Bronchial epithelial cell (primary cell): ENCODE measurements at regions not wholly inside any gene's neighbourhood (a gene's known extent, or its start where the extent isn't known, plus 50 kb on each side); places are given as distances from the start of the nearest gene placed in this dataset.

Source experiments
- DNase-seq: peaks from one replicate; pipeline ENCODE4 v3.0.0-alpha.2; 2010; ENCODE audit warnings: low read depth
- FAIRE-seq: peaks from 2 replicates; lab custom pipeline; 2011; peaks lifted over from hg19 to GRCh38; lab: Jason Lieb, UNC
- H3K27me3 ChIP-seq: 2 replicates; pipeline ENCODE4 v1.5.1; 2011; ENCODE audit warnings: low read length; ENCODE audit not compliant: control insufficient read depth, insufficient read depth
- H3K36me3 ChIP-seq: 2 replicates; pipeline ENCODE4 v1.5.1; 2011; ENCODE audit warnings: low read length; ENCODE audit not compliant: control insufficient read depth, insufficient read depth
- H3K4me3 ChIP-seq: 2 replicates; pipeline ENCODE4 v1.5.1; 2011; ENCODE audit warnings: mild to moderate bottlenecking, low read depth, low read length, control low read depth
- TF ChIP-seq, protein P1 (sequence below): IDR thresholded peaks from 2 replicates; pipeline ENCODE4 v1.5.1; 2011; ENCODE audit warnings: mild to moderate bottlenecking, moderate library complexity, low read length, control low read depth, inconsistent platforms; ENCODE audit not compliant: insufficient read depth, severe bottlenecking

DNA sequence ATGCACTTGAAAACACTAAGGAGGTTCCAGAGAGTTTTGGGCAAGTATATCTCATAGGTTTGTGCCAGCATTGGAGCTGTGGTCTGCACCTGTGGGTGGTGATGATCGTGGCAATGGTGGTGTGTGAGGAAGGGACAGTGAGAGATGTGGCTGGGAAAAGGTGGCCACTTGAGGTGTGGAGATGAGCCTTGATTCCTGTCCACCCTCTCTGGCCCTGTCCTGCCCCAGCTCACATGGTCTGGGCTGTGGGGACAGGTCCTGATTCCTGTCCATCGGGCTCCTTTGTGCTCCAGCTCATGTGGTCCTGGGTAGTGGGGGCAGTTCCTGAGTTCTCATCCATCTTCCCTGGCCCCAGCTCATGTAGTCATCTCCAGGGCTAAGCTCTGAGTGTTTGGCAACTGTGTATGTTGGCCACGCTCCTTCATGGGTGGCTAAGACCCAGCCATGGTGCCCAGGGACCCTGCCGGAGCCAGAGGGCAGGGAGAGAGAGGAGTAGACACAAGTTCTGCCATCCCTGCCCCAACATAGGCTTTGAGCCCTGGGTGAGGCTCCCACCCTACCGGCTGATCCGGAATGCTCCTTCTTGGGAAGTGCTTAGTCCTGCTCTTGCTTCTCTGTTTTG lies 294.4 kb upstream of the HDAC4 start:
- Histone ChIP-seq H3K4me3 (no peak overlapping the region), H3K27me3 (no peaks in the 10 kb centered on the region), H3K36me3 (no peaks in the 10 kb centered on the region)
- TF ChIP-seq, protein P1, sequence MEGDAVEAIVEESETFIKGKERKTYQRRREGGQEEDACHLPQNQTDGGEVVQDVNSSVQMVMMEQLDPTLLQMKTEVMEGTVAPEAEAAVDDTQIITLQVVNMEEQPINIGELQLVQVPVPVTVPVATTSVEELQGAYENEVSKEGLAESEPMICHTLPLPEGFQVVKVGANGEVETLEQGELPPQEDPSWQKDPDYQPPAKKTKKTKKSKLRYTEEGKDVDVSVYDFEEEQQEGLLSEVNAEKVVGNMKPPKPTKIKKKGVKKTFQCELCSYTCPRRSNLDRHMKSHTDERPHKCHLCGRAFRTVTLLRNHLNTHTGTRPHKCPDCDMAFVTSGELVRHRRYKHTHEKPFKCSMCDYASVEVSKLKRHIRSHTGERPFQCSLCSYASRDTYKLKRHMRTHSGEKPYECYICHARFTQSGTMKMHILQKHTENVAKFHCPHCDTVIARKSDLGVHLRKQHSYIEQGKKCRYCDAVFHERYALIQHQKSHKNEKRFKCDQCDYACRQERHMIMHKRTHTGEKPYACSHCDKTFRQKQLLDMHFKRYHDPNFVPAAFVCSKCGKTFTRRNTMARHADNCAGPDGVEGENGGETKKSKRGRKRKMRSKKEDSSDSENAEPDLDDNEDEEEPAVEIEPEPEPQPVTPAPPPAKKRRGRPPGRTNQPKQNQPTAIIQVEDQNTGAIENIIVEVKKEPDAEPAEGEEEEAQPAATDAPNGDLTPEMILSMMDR: no peak
- no peak for FAIRE-seq
- no peak for DNase-seq

DNA sequence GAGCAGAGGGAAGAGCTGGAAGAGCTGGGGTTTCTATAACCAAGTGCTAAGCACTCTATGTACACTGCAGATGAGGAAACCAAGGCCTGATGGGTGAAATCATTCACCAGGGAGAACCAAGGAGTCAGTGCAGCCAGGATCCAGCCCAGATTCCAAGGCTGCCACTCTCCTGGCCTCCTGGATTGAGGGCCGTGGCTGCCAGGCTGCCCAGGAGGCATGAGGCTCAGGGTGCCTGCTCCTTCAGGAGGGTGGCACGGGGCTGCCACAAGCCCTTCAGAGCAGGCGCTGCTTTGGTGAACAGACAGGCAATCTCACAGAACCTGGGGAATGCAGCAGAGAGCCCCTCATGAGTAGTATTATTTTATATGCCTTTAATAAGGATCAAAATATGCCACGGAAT lies 293.7 kb upstream of the HDAC4 start:
- no peaks in the 10 kb centered on the region for H3K36me3 ChIP-seq
- no peak overlapping the region for H3K4me3 ChIP-seq
- DNase-seq (no peak), FAIRE-seq (no peak)
- TF ChIP-seq, protein P1: no peak
- H3K27me3 ChIP-seq: no peaks in the 10 kb centered on the region

- H3K4me3 ChIP-seq: no peak overlapping the region
- H3K36me3 ChIP-seq: no peaks in the 10 kb centered on the region
- no peak for FAIRE-seq
- no peaks in the 10 kb centered on the region for H3K27me3 ChIP-seq
- no peak for DNase-seq
- TF ChIP-seq, protein P1: no peak
Measured at GRCh38 chr2:239693761-239694415, 293.1 kb upstream of the HDAC4 start.

- TF ChIP-seq, protein P1: no peak
- Histone ChIP-seq H3K36me3 (no peaks in the 10 kb centered on the region), H3K27me3 (no peaks in the 10 kb centered on the region), H3K4me3 (no peak overlapping the region)
- DNase-seq (no peak), FAIRE-seq (no peak)
Measured at GRCh38 chr2:239693330-239693729, 292.5 kb upstream of the HDAC4 start.

DNA sequence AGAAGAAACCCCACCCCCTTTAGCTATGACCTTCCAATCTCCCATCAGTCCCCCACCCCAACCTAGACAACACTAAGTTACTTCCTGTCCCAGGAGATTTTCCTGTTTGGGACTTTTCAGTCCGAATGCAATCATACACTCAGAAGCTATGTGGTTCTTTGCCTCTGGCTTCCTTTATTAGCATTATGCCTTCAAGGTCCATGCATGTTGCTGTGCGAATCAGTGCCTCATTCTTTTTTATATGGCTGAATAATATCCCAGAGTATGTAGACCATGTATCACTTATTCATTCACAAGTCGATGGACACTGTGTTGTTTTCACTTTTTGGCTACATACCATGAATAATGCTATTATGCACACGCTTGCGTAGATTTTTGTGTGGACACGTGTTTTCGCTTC lies 292.1 kb upstream of the HDAC4 start:
- TF ChIP-seq, protein P1: no peak
- H3K27me3 ChIP-seq: no peaks in the 10 kb centered on the region

More for the DNA sequence above, 292.1 kb upstream of the HDAC4 start:
- no peak overlapping the region for H3K4me3 ChIP-seq
- H3K36me3 ChIP-seq: no peaks in the 10 kb centered on the region
- FAIRE-seq (no peak), DNase-seq (no peak)
